ENCODE measurements at regions not wholly inside any gene's neighbourhood (a gene's known extent, or its start where the extent isn't known, plus 50 kb on each side); places are given as distances from the start of the nearest gene placed in this dataset.

DNA sequence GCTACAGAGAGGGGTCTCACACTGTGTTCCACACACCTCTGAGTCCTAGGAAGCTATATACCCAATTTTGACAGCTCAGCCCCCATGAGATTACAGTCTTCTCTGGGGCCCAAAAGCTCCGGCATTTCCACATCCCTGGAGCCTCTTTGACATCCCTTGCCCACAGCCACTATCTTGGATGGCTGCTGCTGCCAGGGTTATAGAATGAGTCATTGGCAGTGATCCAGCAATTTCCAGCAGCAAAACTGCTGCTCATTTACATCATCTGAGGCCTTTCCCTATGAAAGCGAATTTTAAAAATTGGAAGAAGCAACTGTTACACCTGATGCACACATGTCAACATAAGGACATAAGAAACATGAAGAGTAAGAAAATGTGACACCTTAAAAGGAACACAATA, 590.7 kb downstream of the MEI4 start:
- TF ChIP-seq, protein P1, sequence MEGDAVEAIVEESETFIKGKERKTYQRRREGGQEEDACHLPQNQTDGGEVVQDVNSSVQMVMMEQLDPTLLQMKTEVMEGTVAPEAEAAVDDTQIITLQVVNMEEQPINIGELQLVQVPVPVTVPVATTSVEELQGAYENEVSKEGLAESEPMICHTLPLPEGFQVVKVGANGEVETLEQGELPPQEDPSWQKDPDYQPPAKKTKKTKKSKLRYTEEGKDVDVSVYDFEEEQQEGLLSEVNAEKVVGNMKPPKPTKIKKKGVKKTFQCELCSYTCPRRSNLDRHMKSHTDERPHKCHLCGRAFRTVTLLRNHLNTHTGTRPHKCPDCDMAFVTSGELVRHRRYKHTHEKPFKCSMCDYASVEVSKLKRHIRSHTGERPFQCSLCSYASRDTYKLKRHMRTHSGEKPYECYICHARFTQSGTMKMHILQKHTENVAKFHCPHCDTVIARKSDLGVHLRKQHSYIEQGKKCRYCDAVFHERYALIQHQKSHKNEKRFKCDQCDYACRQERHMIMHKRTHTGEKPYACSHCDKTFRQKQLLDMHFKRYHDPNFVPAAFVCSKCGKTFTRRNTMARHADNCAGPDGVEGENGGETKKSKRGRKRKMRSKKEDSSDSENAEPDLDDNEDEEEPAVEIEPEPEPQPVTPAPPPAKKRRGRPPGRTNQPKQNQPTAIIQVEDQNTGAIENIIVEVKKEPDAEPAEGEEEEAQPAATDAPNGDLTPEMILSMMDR (IDR thresholded peaks at IDR 0.05) = no peak
- TF ChIP-seq POLR2AphosphoS5 (IDR thresholded peaks at IDR 0.05) (no peak), POLR2A (IDR thresholded peaks at IDR 0.05) (no peak)

Data from suprapubic skin (tissue), 4 donors.